GM23338 (cell line): ENCODE measurements at regions not wholly inside any gene's neighbourhood (a gene's known extent, or its start where the extent isn't known, plus 50 kb on each side); places are given as distances from the start of the nearest gene placed in this dataset.

Experiments
- CREB1 ChIP-seq: fragments of 250-450 bp; sonication (Bioruptor Pico); IDR thresholded peaks from 2 replicates; pipeline ENCODE4 v1.5.0; 2020; ENCODE audit warnings: low read depth, mild to moderate bottlenecking, moderate library complexity
- CTCF ChIP-seq, 2 experiments: fragments of 200-600 bp in 1 of 2; sonication (generic) in 1 of 2; conservative IDR thresholded peaks; 2 replicates each; pipeline versions ENCODE4 v1.5.1 to v1.6.1; 2016 to 2017; ENCODE audit warnings: antibody characterized with exemption in 2 of 2, low read depth in 2 of 2, mild to moderate bottlenecking in 2 of 2, moderate library complexity in 1 of 2
- EZH2 ChIP-seq: fragments of 200-600 bp; sonication (generic); IDR thresholded peaks from one replicate; pipeline ENCODE4 v1.8.0; 2017; ENCODE audit warnings: antibody characterized with exemption, mild to moderate bottlenecking, low read depth; ENCODE audit not compliant: unreplicated experiment
- EZH2phosphoT487 ChIP-seq: fragments of 200-600 bp; sonication (generic); IDR thresholded peaks from one replicate; pipeline ENCODE4 v1.8.1; 2018; ENCODE audit warnings: antibody characterized with exemption; ENCODE audit not compliant: unreplicated experiment
- NANOG ChIP-seq: IDR thresholded peaks from 2 replicates; pipeline ENCODE4 v1.6.1; 2016; ENCODE audit warnings: antibody characterized with exemption, borderline replicate concordance
- POLR2AphosphoS5 ChIP-seq: IDR thresholded peaks from 2 replicates; pipeline ENCODE4 v1.6.1; 2016; ENCODE audit warnings: antibody characterized with exemption, low read depth
- ZNF331 ChIP-seq: fragments of 250-450 bp; sonication (Bioruptor Pico); IDR thresholded peaks from 2 replicates; pipeline ENCODE4 v1.5.0; 2020; ENCODE audit warnings: low read depth, mild to moderate bottlenecking, moderate library complexity
- TF ChIP-seq, protein P1 (sequence below): IDR thresholded peaks from one replicate; pipeline ENCODE4 v1.6.1; 2018; ENCODE audit warnings: antibody characterized with exemption; ENCODE audit not compliant: unreplicated experiment
- TF ChIP-seq, protein P2 (sequence below): IDR thresholded peaks from 2 replicates; pipeline ENCODE4 v1.6.1; 2016; ENCODE audit warnings: antibody characterized with exemption

DNA sequence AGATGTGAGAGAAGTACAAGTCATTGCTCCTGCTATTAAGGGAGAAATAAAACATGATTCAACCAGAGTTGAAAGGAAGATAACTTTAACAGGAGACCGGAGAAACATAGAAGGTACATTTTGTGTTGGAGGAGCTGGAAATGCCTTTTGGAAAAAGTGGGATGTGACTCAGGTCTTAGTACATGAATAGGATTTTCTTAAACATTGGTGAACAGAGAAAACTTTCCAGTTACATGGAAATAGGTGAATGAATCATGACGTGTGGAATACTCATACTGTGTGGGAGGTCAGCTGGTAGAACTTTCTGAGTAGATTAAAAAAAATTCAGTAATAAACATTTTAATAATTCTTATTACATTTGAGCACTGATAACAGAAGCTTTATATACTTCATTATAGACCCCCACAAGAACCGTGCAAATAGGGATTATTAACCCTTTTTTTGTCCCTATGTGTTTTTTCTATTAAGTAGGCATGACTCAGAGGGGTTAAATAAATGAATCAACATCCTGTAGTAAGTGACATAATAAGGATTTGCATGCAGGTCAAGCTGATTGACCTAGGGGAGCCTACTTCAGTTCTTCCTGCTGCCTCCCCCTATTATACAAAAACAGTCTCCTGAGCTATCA lies 710.5 kb downstream of the NOVA1 start:
- TF ChIP-seq ZNF331 (CRISPR knock-in tag), result no peak
- TF ChIP-seq CTCF (conservative IDR thresholded peaks at IDR 0.05; ENCODE audit: low read depth in 2 of 2), result no peak
- TF ChIP-seq EZH2, result no peak
- TF ChIP-seq EZH2phosphoT487, result no peak
- TF ChIP-seq, protein P1, sequence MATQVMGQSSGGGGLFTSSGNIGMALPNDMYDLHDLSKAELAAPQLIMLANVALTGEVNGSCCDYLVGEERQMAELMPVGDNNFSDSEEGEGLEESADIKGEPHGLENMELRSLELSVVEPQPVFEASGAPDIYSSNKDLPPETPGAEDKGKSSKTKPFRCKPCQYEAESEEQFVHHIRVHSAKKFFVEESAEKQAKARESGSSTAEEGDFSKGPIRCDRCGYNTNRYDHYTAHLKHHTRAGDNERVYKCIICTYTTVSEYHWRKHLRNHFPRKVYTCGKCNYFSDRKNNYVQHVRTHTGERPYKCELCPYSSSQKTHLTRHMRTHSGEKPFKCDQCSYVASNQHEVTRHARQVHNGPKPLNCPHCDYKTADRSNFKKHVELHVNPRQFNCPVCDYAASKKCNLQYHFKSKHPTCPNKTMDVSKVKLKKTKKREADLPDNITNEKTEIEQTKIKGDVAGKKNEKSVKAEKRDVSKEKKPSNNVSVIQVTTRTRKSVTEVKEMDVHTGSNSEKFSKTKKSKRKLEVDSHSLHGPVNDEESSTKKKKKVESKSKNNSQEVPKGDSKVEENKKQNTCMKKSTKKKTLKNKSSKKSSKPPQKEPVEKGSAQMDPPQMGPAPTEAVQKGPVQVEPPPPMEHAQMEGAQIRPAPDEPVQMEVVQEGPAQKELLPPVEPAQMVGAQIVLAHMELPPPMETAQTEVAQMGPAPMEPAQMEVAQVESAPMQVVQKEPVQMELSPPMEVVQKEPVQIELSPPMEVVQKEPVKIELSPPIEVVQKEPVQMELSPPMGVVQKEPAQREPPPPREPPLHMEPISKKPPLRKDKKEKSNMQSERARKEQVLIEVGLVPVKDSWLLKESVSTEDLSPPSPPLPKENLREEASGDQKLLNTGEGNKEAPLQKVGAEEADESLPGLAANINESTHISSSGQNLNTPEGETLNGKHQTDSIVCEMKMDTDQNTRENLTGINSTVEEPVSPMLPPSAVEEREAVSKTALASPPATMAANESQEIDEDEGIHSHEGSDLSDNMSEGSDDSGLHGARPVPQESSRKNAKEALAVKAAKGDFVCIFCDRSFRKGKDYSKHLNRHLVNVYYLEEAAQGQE, result no peak
- TF ChIP-seq POLR2AphosphoS5, result no peak
- TF ChIP-seq CREB1 (CRISPR knock-in tag), result no peak
- no peak for TF ChIP-seq NANOG
- TF ChIP-seq, protein P2, sequence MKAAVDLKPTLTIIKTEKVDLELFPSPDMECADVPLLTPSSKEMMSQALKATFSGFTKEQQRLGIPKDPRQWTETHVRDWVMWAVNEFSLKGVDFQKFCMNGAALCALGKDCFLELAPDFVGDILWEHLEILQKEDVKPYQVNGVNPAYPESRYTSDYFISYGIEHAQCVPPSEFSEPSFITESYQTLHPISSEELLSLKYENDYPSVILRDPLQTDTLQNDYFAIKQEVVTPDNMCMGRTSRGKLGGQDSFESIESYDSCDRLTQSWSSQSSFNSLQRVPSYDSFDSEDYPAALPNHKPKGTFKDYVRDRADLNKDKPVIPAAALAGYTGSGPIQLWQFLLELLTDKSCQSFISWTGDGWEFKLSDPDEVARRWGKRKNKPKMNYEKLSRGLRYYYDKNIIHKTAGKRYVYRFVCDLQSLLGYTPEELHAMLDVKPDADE, result no peak
